GM12891 (cell line): ENCODE measurements at regions not wholly inside any gene's neighbourhood (a gene's known extent, or its start where the extent isn't known, plus 50 kb on each side); places are given as distances from the start of the nearest gene placed in this dataset.

Source experiments
- POLR2A ChIP-seq: IDR thresholded peaks from 2 replicates; pipeline ENCODE4 v1.6.1; 2011; ENCODE audit warnings: low read depth, low read length, control low read depth
- POLR2AphosphoS5 ChIP-seq: IDR thresholded peaks from 2 replicates; pipeline ENCODE4 v1.6.1; 2011; ENCODE audit warnings: low read depth, low read length, control low read depth
- POU2F2 ChIP-seq: IDR thresholded peaks from 2 replicates; pipeline ENCODE4 v1.6.1; 2011; ENCODE audit warnings: low read depth, mild to moderate bottlenecking, control low read depth, low read length, moderate library complexity
- SPI1 ChIP-seq: IDR thresholded peaks from 2 replicates; pipeline ENCODE4 v1.6.1; 2011; ENCODE audit warnings: low read depth, low read length, control low read depth
- TAF1 ChIP-seq: IDR thresholded peaks from 2 replicates; pipeline ENCODE4 v1.6.1; 2011; ENCODE audit warnings: low read depth, low read length, control low read depth

DNA sequence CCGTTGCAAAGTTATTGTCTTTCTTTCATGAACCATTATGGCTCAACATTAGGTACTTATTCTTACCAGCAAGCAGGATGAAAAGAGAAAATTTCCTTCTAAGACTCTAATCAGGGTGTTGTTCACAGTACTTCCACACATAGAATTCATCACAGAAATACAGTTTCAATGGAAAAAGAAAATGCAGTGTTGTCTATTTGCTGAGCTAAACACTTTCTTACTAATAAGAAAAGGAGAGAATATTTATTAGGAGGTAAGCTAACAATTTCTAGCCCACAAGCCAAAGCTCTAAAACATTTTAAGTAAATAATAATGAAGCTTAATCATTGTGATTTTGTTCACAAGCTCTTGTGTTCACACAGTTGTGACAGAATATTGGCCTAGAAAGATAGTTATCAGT, 1772.8 kb upstream of the PCDH7 start:
- no peak for TF ChIP-seq POLR2AphosphoS5
- no peak for TF ChIP-seq POU2F2
- no peak for TF ChIP-seq POLR2A
- TF ChIP-seq TAF1: no peak
- no peak for TF ChIP-seq SPI1
